HG03442 (cell line): ENCODE measurements at regions not wholly inside any gene's neighbourhood (a gene's known extent, or its start where the extent isn't known, plus 50 kb on each side); places are given as distances from the start of the nearest gene placed in this dataset.

ENCODE experiments used
- ATAC-seq: cut with Tn5 transposase; IDR thresholded peaks from one replicate; pipeline ENCODE4 v1.9.1; 2021; ENCODE audit warnings: mild to moderate bottlenecking, moderate library complexity; ENCODE audit not compliant: unreplicated experiment

- ATAC-seq: no peak
These were observed 50.8 kb upstream of the KLHL13 start for GRCh38 chrX:118167361-118167760.

GRCh38 chrX:118171356-118171755, 54.7 kb upstream of the KLHL13 start:
- no peak for ATAC-seq

GRCh38 chrX:118174516-118175098, 58.0 kb upstream of the KLHL13 start:
- no peak for ATAC-seq

- no peak for ATAC-seq
These were observed 61.1 kb upstream of the KLHL13 start for GRCh38 chrX:118177708-118178107.

GRCh38 chrX:118178450-118178849, 61.8 kb upstream of the KLHL13 start:
- no peak for ATAC-seq

- no peak for ATAC-seq
These were observed 62.6 kb upstream of the KLHL13 start for GRCh38 chrX:118179161-118179560.

- ATAC-seq: no peak
These were observed 63.1 kb upstream of the KLHL13 start for GRCh38 chrX:118179718-118180117.

- no peak for ATAC-seq
These were observed 64.4 kb upstream of the KLHL13 start for GRCh38 chrX:118181030-118181429.

GRCh38 chrX:118182025-118182424, 65.4 kb upstream of the KLHL13 start:
- ATAC-seq: no peak

GRCh38 chrX:118182681-118183080, 66.1 kb upstream of the KLHL13 start:
- no peak for ATAC-seq

GRCh38 chrX:118183606-118184005, 67.0 kb upstream of the KLHL13 start:
- no peak for ATAC-seq

- ATAC-seq: no peak
These were observed 70.5 kb upstream of the KLHL13 start for GRCh38 chrX:118187100-118187499.

GRCh38 chrX:118189000-118189399, 72.4 kb upstream of the KLHL13 start:
- ATAC-seq: no peak

GRCh38 chrX:118189628-118190027, 73.0 kb upstream of the KLHL13 start:
- ATAC-seq: no peak

- ATAC-seq: no peak
These were observed 81.1 kb upstream of the KLHL13 start for GRCh38 chrX:118197730-118198129.

- ATAC-seq: no peak
These were observed 82.0 kb upstream of the KLHL13 start for GRCh38 chrX:118198577-118198976.

GRCh38 chrX:118199997-118200396, 83.4 kb upstream of the KLHL13 start:
- no peak for ATAC-seq

- no peak for ATAC-seq
These were observed 89.1 kb upstream of the KLHL13 start for GRCh38 chrX:118205421-118206395.

GRCh38 chrX:118207831-118208453, 91.3 kb upstream of the KLHL13 start:
- no peak for ATAC-seq

- no peak for ATAC-seq
These were observed 91.9 kb upstream of the KLHL13 start for GRCh38 chrX:118208481-118208880.

GRCh38 chrX:118211891-118212816, 95.5 kb upstream of the KLHL13 start:
- ATAC-seq: peak; percentile 50
